ENCODE measurements at regions not wholly inside any gene's neighbourhood (a gene's known extent, or its start where the extent isn't known, plus 50 kb on each side); places are given as distances from the start of the nearest gene placed in this dataset.

GRCh38 chr10:3494838-3495230 lies 290.2 kb downstream of the KLF6 start:
- POLR2A ChIA-PET: no interaction called here
- Histone ChIP-seq H3K27me3 (ENCODE audit: control insufficient read depth in 2 of 2, insufficient read depth in 2 of 2, low read length in 2 of 2) (peaks cover 11 to 12% of the 10 kb centered on the region in 2 experiments), H3K79me2 (ENCODE audit: control insufficient read depth, insufficient read depth, low read length) (no peaks in the 10 kb centered on the region), H3K9me3 (replicated peaks; ENCODE audit: control insufficient read depth, insufficient read depth, low read length) (no peaks in the 10 kb centered on the region), H3K9me1 (replicated peaks; ENCODE audit: control insufficient read depth, extremely low read depth, insufficient read depth, low read length) (no peaks in the 10 kb centered on the region), H3K36me3 (ENCODE audit: control insufficient read depth in 2 of 2, extremely low read depth in 1 of 2, insufficient read depth in 2 of 2, low read length in 2 of 2) (no peaks in the 10 kb centered on the region), H2AFZ (ENCODE audit: low read depth, low read length) (no peak overlapping the region), H3K4me1 (ENCODE audit: control insufficient read depth, extremely low read depth, insufficient read depth, low read length) (no peaks in the 10 kb centered on the region), H3K4me2 (ENCODE audit: insufficient read depth, low read length) (no peak overlapping the region), H4K20me1 (replicated peaks; ENCODE audit: control insufficient read depth, extremely low read depth, insufficient read depth, low read length) (no peaks in the 10 kb centered on the region), H3K9ac (replicated peaks; ENCODE audit: extremely low read depth, insufficient read depth, low read length) (no peak overlapping the region), H3K27ac (ENCODE audit: insufficient read depth, low read depth, low read length) (no peak overlapping the region), H3K4me3 (replicated peaks in 1 of 3; ENCODE audit: insufficient read depth in 1 of 3, low read depth in 1 of 3, low read length in 3 of 3) (no peak overlapping the region)
- FAIRE-seq (no peak), DNase-seq (ENCODE audit: low read depth, low spot score) (no peak)
- CTCF ChIA-PET: interaction anchor here (1.0 kb wide), 1 partner anchor 11 kb away, joined by 3 read pairs; no protein-coding TSS in a partner anchor
- BruUV-seq (replicated peaks): no TSS peak
- dilution Hi-C loops (cut with MboI; ENCODE audit: extremely low pct_ligation_motif_present, low sequenced_read_pairs) (no loop called here), intact Hi-C loops (cut with micrococcal nuclease) (no loop called here)
- no peak for TF ChIP-seq FOS (IDR thresholded peaks at IDR 0.05; ENCODE audit: borderline replicate concordance, insufficient read depth, low read length)
- TF ChIP-seq MAX (IDR thresholded peaks at IDR 0.05; ENCODE audit: insufficient read depth, insufficient read length): no peak
- TF ChIP-seq JUN (IDR thresholded peaks at IDR 0.05; ENCODE audit: borderline replicate concordance, insufficient read depth, insufficient read length, low read depth): no peak
- TF ChIP-seq MYC (IDR thresholded peaks at IDR 0.05; ENCODE audit: low read depth, low read length): no peak
- TF ChIP-seq EZH2 (IDR thresholded peaks at IDR 0.05; ENCODE audit: borderline replicate concordance, low read depth, low read length, severe bottlenecking): no peak
- no peak for TF ChIP-seq GATA2 (IDR thresholded peaks at IDR 0.05; ENCODE audit: insufficient read depth, insufficient read length, low read depth, low read length)
- TF ChIP-seq CTCF (IDR thresholded peaks at IDR 0.05; ENCODE audit: extremely low read depth in 1 of 2, insufficient read depth in 1 of 2, low read depth in 1 of 2, low read length in 2 of 2): no peak
- TF ChIP-seq POLR2AphosphoS5 (IDR thresholded peaks at IDR 0.05; ENCODE audit: insufficient read depth, low read depth, low read length): no peak
- no peak for TF ChIP-seq POLR2A (IDR thresholded peaks at IDR 0.05; ENCODE audit: low read depth, low read length)
